Liver (tissue), 8 donors: ENCODE measurements at regions not wholly inside any gene's neighbourhood (a gene's known extent, or its start where the extent isn't known, plus 50 kb on each side); places are given as distances from the start of the nearest gene placed in this dataset.

ENCODE experiments used
- DNase-seq: peaks from one replicate; pipeline ENCODE4 v3.0.0-alpha.2; 2017; ENCODE audit warnings: low spot score
- H3K27ac ChIP-seq, 2 donors: one replicate each; pipeline ENCODE4 v1.7.0; 2013; ENCODE audit warnings: inconsistent platforms in 2 of 2, low read length in 2 of 2, control low read depth in 1 of 2, low read depth in 1 of 2, mild to moderate bottlenecking in 1 of 2
- H3K27me3 ChIP-seq, 4 donors: one replicate each; pipeline versions ENCODE4 v1.6.1 to v1.7.0; 2013; ENCODE audit warnings: low read length in 3 of 4, inconsistent platforms in 1 of 4, mild to moderate bottlenecking in 1 of 4, moderate library complexity in 1 of 4; ENCODE audit not compliant: control insufficient read depth in 4 of 4, insufficient read depth in 4 of 4
- H3K36me3 ChIP-seq, 4 donors: one replicate each; pipeline versions ENCODE4 v1.6.1 to v1.7.0; 2013; ENCODE audit warnings: low read length in 3 of 4, mild to moderate bottlenecking in 3 of 4, low read depth in 1 of 4, moderate library complexity in 1 of 4; ENCODE audit not compliant: control insufficient read depth in 4 of 4, insufficient read depth in 3 of 4
- H3K4me1 ChIP-seq, 4 donors: one replicate each; pipeline versions ENCODE4 v1.6.1 to v1.7.0; 2013; ENCODE audit warnings: low read length in 3 of 4, mild to moderate bottlenecking in 3 of 4, moderate library complexity in 1 of 4; ENCODE audit not compliant: control insufficient read depth in 4 of 4, insufficient read depth in 4 of 4
- H3K4me3 ChIP-seq, 3 donors: one replicate each; pipeline versions ENCODE4 v1.6.1 to v1.7.0; 2013; ENCODE audit warnings: low read length in 3 of 3, control low read depth in 1 of 3, low read depth in 1 of 3, mild to moderate bottlenecking in 1 of 3
- H3K9ac ChIP-seq, 2 donors: one replicate each; pipeline ENCODE4 v1.7.0; 2013; ENCODE audit warnings: low read length in 2 of 2, mild to moderate bottlenecking in 2 of 2, moderate library complexity in 2 of 2, control low read depth in 1 of 2, low read depth in 1 of 2
- H3K9me3 ChIP-seq, 4 donors: one replicate each; pipeline versions ENCODE4 v1.6.1 to v1.7.0; 2013; ENCODE audit warnings: low read length in 3 of 4; ENCODE audit not compliant: control insufficient read depth in 4 of 4
- FOXA1 ChIP-seq: IDR thresholded peaks from 2 replicates; pipeline ENCODE4 v1.6.1; 2016; ENCODE audit warnings: antibody characterized with exemption
- FOXA2 ChIP-seq: IDR thresholded peaks from 2 replicates; pipeline ENCODE4 v1.6.1; 2016; ENCODE audit warnings: antibody characterized with exemption
- HNF4A ChIP-seq, 2 donors: conservative IDR thresholded peaks; 2 replicates each; pipeline ENCODE4 v1.6.1; 2016; ENCODE audit warnings: antibody characterized with exemption in 2 of 2, mild to moderate bottlenecking in 2 of 2
- HNF4G ChIP-seq: IDR thresholded peaks from 2 replicates; pipeline ENCODE4 v1.6.1; 2016; ENCODE audit warnings: antibody characterized with exemption
- NR2F2 ChIP-seq: IDR thresholded peaks from 2 replicates; pipeline ENCODE4 v1.6.1; 2016; ENCODE audit warnings: antibody characterized with exemption
- RAD21 ChIP-seq, 2 donors: IDR thresholded peaks; 2 replicates each; pipeline ENCODE4 v1.6.1; 2016; ENCODE audit warnings: antibody characterized with exemption in 2 of 2, mild to moderate bottlenecking in 2 of 2
- SP1 ChIP-seq: IDR thresholded peaks from 2 replicates; pipeline ENCODE4 v1.6.1; 2018; ENCODE audit warnings: antibody characterized with exemption, mild to moderate bottlenecking
- TAF1 ChIP-seq: conservative IDR thresholded peaks from 2 replicates; pipeline ENCODE4 v1.6.1; 2016; ENCODE audit warnings: antibody characterized with exemption, mild to moderate bottlenecking
- YY1 ChIP-seq: IDR thresholded peaks from 2 replicates; pipeline ENCODE4 v1.6.1; 2016; ENCODE audit warnings: antibody characterized with exemption, mild to moderate bottlenecking
- WGBS: extraction: QIAGEN DNeasy Blood & Tissue Kit; methylation state at CpG from one replicate; pipeline ENCODE4 v1.1.7; 2013; 5-methylcytosine and 5-hydroxymethylcytosine counted together
- TF ChIP-seq, protein P1 (sequence below): IDR thresholded peaks from 2 replicates; pipeline ENCODE4 v1.6.1; 2016; ENCODE audit warnings: antibody characterized with exemption
- TF ChIP-seq, protein P2 (sequence below): IDR thresholded peaks from 2 replicates; pipeline ENCODE4 v1.6.1; 2016; ENCODE audit warnings: antibody characterized with exemption
- TF ChIP-seq, protein P3 (sequence below): fragments of 150-350 bp; IDR thresholded peaks from 2 replicates; pipeline ENCODE4 v1.5.1; 2017; ENCODE audit warnings: improper control_type of control experiment, low read depth, low read length; ENCODE audit not compliant: missing input control
- TF ChIP-seq, protein P4 (sequence below): IDR thresholded peaks from 2 replicates; pipeline ENCODE4 v1.6.1; 2016; ENCODE audit warnings: antibody characterized with exemption, mild to moderate bottlenecking
- donor health status: healthy.
- donor health status: healthy.
- donor health status: healthy.
- donor health status: healthy.
- donor health status: healthy.

DNA sequence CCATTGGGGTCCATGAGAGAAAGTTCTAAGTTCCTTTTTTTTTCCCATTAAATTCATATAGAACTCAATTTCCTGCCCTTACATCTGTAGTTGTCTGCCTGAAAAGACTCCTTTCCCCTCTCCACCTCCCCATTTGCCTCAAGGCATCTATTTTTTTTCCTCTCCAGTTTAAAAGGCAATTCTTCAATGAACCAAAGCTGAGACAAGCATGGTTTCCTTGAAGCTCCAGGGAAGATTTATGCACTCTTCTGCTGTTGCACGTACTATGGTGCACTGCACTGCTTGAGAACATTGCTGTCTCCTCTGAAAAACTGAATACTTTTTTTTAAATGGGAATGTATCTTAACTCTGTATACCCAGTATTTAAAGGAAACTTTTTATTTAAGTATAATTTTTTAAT is 465.2 kb downstream of the CD83 start (continued):
- TF ChIP-seq FOXA2 (no peak), FOXA1 (no peak), HNF4A (conservative IDR thresholded peaks at IDR 0.05) (no peak), TAF1 (no peak), YY1 (no peak)
- TF ChIP-seq, protein P1, sequence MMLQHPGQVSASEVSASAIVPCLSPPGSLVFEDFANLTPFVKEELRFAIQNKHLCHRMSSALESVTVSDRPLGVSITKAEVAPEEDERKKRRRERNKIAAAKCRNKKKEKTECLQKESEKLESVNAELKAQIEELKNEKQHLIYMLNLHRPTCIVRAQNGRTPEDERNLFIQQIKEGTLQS: no peak
- TF ChIP-seq, protein P2, sequence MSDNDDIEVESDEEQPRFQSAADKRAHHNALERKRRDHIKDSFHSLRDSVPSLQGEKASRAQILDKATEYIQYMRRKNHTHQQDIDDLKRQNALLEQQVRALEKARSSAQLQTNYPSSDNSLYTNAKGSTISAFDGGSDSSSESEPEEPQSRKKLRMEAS: no peak

DNA sequence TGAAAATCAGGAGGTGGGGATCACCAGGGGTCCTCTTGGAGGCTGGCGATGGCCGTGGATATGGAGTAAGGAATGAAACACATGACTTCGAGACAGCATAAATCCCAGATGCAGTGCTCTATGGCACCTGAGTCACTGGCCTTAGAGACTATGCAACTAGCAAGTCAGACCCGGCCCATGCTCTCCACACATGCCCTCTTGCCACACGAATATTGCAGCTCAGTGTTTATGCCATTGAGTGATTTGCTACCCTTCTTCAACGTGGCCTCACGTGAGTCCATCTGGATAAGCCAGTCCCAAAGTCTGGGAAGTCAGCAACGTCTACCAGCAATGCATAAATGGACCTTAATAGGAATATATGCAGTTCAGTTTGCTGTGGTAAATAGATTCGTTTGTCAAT is 466.3 kb downstream of the CD83 start:
- TF ChIP-seq, protein P3, sequence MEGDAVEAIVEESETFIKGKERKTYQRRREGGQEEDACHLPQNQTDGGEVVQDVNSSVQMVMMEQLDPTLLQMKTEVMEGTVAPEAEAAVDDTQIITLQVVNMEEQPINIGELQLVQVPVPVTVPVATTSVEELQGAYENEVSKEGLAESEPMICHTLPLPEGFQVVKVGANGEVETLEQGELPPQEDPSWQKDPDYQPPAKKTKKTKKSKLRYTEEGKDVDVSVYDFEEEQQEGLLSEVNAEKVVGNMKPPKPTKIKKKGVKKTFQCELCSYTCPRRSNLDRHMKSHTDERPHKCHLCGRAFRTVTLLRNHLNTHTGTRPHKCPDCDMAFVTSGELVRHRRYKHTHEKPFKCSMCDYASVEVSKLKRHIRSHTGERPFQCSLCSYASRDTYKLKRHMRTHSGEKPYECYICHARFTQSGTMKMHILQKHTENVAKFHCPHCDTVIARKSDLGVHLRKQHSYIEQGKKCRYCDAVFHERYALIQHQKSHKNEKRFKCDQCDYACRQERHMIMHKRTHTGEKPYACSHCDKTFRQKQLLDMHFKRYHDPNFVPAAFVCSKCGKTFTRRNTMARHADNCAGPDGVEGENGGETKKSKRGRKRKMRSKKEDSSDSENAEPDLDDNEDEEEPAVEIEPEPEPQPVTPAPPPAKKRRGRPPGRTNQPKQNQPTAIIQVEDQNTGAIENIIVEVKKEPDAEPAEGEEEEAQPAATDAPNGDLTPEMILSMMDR: no peak
- no peak for TF ChIP-seq HNF4A (conservative IDR thresholded peaks at IDR 0.05)
- TF ChIP-seq YY1: no peak
- TF ChIP-seq, protein P4, sequence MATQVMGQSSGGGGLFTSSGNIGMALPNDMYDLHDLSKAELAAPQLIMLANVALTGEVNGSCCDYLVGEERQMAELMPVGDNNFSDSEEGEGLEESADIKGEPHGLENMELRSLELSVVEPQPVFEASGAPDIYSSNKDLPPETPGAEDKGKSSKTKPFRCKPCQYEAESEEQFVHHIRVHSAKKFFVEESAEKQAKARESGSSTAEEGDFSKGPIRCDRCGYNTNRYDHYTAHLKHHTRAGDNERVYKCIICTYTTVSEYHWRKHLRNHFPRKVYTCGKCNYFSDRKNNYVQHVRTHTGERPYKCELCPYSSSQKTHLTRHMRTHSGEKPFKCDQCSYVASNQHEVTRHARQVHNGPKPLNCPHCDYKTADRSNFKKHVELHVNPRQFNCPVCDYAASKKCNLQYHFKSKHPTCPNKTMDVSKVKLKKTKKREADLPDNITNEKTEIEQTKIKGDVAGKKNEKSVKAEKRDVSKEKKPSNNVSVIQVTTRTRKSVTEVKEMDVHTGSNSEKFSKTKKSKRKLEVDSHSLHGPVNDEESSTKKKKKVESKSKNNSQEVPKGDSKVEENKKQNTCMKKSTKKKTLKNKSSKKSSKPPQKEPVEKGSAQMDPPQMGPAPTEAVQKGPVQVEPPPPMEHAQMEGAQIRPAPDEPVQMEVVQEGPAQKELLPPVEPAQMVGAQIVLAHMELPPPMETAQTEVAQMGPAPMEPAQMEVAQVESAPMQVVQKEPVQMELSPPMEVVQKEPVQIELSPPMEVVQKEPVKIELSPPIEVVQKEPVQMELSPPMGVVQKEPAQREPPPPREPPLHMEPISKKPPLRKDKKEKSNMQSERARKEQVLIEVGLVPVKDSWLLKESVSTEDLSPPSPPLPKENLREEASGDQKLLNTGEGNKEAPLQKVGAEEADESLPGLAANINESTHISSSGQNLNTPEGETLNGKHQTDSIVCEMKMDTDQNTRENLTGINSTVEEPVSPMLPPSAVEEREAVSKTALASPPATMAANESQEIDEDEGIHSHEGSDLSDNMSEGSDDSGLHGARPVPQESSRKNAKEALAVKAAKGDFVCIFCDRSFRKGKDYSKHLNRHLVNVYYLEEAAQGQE: no peak
- no peak for TF ChIP-seq SP1
- no peak for TF ChIP-seq NR2F2
- no peak for TF ChIP-seq HNF4G
- TF ChIP-seq FOXA1: no peak
- no peak for TF ChIP-seq RAD21 (IDR thresholded peaks at IDR 0.05)
- no peaks in the 10 kb centered on the region for H3K4me1 ChIP-seq
- no peaks in the 10 kb centered on the region for H3K27me3 ChIP-seq
- H3K9me3 ChIP-seq: no peaks in the 10 kb centered on the region
- WGBS: 71% methylated on average over 9 of the region's 9 CpGs
- no peaks in the 10 kb centered on the region for H3K36me3 ChIP-seq
- DNase-seq: no peak
- H3K4me3 ChIP-seq: no peak overlapping the region
- no peak overlapping the region for H3K27ac ChIP-seq
- no peak overlapping the region for H3K9ac ChIP-seq

DNA sequence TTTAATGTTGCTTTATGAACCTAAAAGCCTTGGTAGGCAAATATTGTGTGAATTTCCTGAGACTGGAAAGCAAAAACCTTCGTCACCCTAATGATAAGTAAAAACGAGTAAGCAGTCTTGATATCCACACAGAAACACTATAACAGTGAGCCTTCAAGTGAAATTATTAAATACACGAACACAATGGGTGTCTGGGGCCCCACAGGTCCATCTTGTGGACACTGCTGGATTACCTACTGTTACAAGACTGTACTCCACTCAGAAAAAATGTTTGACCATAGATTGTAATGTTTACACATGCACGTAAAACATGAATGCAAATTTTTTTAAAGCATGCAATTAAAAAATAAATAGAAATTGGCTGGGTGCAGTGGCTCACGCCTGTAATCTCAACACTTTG is 466.9 kb downstream of the CD83 start:
- no peak for TF ChIP-seq FOXA1
- no peak for TF ChIP-seq NR2F2
- TF ChIP-seq, protein P3: peak; percentile 48
- no peak for TF ChIP-seq SP1
- TF ChIP-seq RAD21 (IDR thresholded peaks at IDR 0.05): peak; percentile 79 to 80
- DNase-seq: no peak
- Histone ChIP-seq H3K4me1 (no peaks in the 10 kb centered on the region), H3K27me3 (no peaks in the 10 kb centered on the region), H3K36me3 (no peaks in the 10 kb centered on the region), H3K9me3 (no peaks in the 10 kb centered on the region), H3K27ac (no peak overlapping the region), H3K9ac (no peak overlapping the region), H3K4me3 (no peak overlapping the region)
- WGBS: 44% methylated on average over 5 of the region's 5 CpGs
